ENCODE measurements at regions not wholly inside any gene's neighbourhood (a gene's known extent, or its start where the extent isn't known, plus 50 kb on each side); places are given as distances from the start of the nearest gene placed in this dataset.

GRCh38 chr2:129459200-129459876 is 520.1 kb upstream of the RAB6C start:
- TF ChIP-seq POLR2A (IDR thresholded peaks at IDR 0.05) (no peak), CTCF (IDR thresholded peaks at IDR 0.05) (no peak), EP300 (IDR thresholded peaks at IDR 0.05) (no peak)
- H3K4me3 ChIP-seq, result no peak overlapping the region
- H3K27me3 ChIP-seq, result no peaks in the 10 kb centered on the region
- intact Hi-C loops (cut with DNase I), result no loop called here
- H3K36me3 ChIP-seq, result no peaks in the 10 kb centered on the region
- no peaks in the 10 kb centered on the region for H3K4me1 ChIP-seq (ENCODE audit: insufficient read depth)
- 83 to 86% (median 84%) methylated on average over 15 of the region's 15 CpGs for WGBS, 3 donors
- H3K27ac ChIP-seq, result no peak overlapping the region
- DNase-seq, result no peak
- H3K9me3 ChIP-seq, result no peaks in the 10 kb centered on the region

- H3K4me3 ChIP-seq, result no peak overlapping the region
- no peaks in the 10 kb centered on the region for H3K4me1 ChIP-seq (ENCODE audit: insufficient read depth)
- no peaks in the 10 kb centered on the region for H3K27me3 ChIP-seq
- no peak for TF ChIP-seq POLR2A (IDR thresholded peaks at IDR 0.05)
- no peak for TF ChIP-seq EP300 (IDR thresholded peaks at IDR 0.05)
- TF ChIP-seq CTCF (IDR thresholded peaks at IDR 0.05), result no peak
- no peaks in the 10 kb centered on the region for H3K9me3 ChIP-seq
- no peak overlapping the region for H3K27ac ChIP-seq
- DNase-seq, result no peak
- intact Hi-C loops (cut with DNase I), result no loop called here
- H3K36me3 ChIP-seq, result no peaks in the 10 kb centered on the region
- WGBS, 3 donors, result 72 to 93% (median 88%) methylated on average over 3 to 7 of the region's 7 CpGs
These were observed 519.6 kb upstream of the RAB6C start for GRCh38 chr2:129459881-129460280.

- TF ChIP-seq CTCF (IDR thresholded peaks at IDR 0.05) (no peak), POLR2A (IDR thresholded peaks at IDR 0.05) (no peak), EP300 (IDR thresholded peaks at IDR 0.05) (no peak)
- Histone ChIP-seq H3K9me3 (no peaks in the 10 kb centered on the region), H3K4me3 (no peak overlapping the region), H3K4me1 (ENCODE audit: insufficient read depth) (no peaks in the 10 kb centered on the region), H3K27ac (no peak overlapping the region), H3K36me3 (no peaks in the 10 kb centered on the region), H3K27me3 (no peaks in the 10 kb centered on the region)
- DNase-seq, result no peak
- 79 to 82% (median 79%) methylated on average over 12 of the region's 12 CpGs for WGBS, 3 donors
- intact Hi-C loops (cut with DNase I), result no loop called here
These were observed 518.9 kb upstream of the RAB6C start for GRCh38 chr2:129460299-129461198.

- 66 to 78% (median 69%) methylated on average over 3 of the region's 3 CpGs for WGBS, 3 donors
- Histone ChIP-seq H3K4me3 (no peak overlapping the region), H3K27ac (no peak overlapping the region), H3K4me1 (ENCODE audit: insufficient read depth) (no peaks in the 10 kb centered on the region), H3K27me3 (no peaks in the 10 kb centered on the region), H3K36me3 (no peaks in the 10 kb centered on the region), H3K9me3 (no peaks in the 10 kb centered on the region)
- no peak for DNase-seq
- TF ChIP-seq CTCF (IDR thresholded peaks at IDR 0.05), result no peak
- intact Hi-C loops (cut with DNase I), result no loop called here
These were observed 517.1 kb upstream of the RAB6C start for GRCh38 chr2:129462349-129462748.

All from ovary (tissue), 7 donors.